Nephron progenitor cell (in vitro differentiated cells): ENCODE measurements at regions not wholly inside any gene's neighbourhood (a gene's known extent, or its start where the extent isn't known, plus 50 kb on each side); places are given as distances from the start of the nearest gene placed in this dataset.
"Not testable (repeated sequence)": the region's sequence is repeated elsewhere in the genome, so short reads cannot be mapped to it uniquely, and the experiment has no call there.

Source experiments
- DNase-seq: peaks from one replicate; pipeline ENCODE4 v3.0.0; 2021
- H3K27ac Mint-ChIP-seq: 2 replicates; pipeline ENCODE4 v1.8.0; 2021; ENCODE audit warnings: mild to moderate bottlenecking, moderate library complexity, mixed read lengths
- H3K27me3 Mint-ChIP-seq: 2 replicates; pipeline ENCODE4 v1.8.0; 2021; ENCODE audit warnings: mild to moderate bottlenecking, low read depth, mixed read lengths; ENCODE audit not compliant: poor library complexity
- H3K36me3 Mint-ChIP-seq: 2 replicates; pipeline ENCODE4 v1.8.0; 2021; ENCODE audit warnings: low read depth, mixed read lengths
- H3K4me1 Mint-ChIP-seq: 2 replicates; pipeline ENCODE4 v1.8.0; 2021; ENCODE audit warnings: mixed read lengths
- H3K4me3 Mint-ChIP-seq: 2 replicates; pipeline ENCODE4 v1.8.0; 2021; ENCODE audit warnings: mild to moderate bottlenecking, moderate library complexity, mixed read lengths
- H3K9me3 Mint-ChIP-seq: 2 replicates; pipeline ENCODE4 v1.8.0; 2021; ENCODE audit warnings: mild to moderate bottlenecking, moderate library complexity, mixed read lengths
- TF ChIP-seq, protein P1 (sequence below): fragments of 200-600 bp; sonication (generic); IDR thresholded peaks from 2 replicates; pipeline ENCODE4 v1.5.0; 2021; ENCODE audit warnings: antibody characterized with exemption

DNA sequence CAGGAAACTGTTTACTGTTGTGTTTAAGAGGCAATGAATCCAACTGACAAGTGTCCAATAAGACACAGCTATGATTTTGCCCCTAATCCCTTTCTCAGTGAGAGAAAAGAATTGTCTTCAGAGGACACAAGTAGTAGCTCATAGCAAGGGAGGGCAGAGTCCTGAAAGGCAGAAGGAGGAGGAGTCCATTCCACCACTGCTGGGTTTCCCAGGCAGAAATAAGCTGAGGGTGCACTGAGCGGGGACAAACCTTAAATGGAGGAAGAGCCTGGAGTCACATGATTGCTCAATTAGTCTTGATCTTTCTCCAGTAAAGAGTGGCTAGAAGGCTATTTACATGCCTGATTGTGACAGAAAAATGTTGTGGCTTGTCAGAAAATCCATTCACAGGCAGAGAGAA, 573.8 kb downstream of the POM121L12 start:
- DNase-seq: no peak
- Mint-ChIP-seq H3K27ac (no peak overlapping the region), H3K9me3 (no peaks in the 10 kb centered on the region), H3K4me1 (no peaks in the 10 kb centered on the region), H3K4me3 (no peak overlapping the region), H3K36me3 (no peaks in the 10 kb centered on the region), H3K27me3 (peaks cover 3% of the 10 kb centered on the region)
- TF ChIP-seq, protein P1, sequence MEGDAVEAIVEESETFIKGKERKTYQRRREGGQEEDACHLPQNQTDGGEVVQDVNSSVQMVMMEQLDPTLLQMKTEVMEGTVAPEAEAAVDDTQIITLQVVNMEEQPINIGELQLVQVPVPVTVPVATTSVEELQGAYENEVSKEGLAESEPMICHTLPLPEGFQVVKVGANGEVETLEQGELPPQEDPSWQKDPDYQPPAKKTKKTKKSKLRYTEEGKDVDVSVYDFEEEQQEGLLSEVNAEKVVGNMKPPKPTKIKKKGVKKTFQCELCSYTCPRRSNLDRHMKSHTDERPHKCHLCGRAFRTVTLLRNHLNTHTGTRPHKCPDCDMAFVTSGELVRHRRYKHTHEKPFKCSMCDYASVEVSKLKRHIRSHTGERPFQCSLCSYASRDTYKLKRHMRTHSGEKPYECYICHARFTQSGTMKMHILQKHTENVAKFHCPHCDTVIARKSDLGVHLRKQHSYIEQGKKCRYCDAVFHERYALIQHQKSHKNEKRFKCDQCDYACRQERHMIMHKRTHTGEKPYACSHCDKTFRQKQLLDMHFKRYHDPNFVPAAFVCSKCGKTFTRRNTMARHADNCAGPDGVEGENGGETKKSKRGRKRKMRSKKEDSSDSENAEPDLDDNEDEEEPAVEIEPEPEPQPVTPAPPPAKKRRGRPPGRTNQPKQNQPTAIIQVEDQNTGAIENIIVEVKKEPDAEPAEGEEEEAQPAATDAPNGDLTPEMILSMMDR: no peak

DNA sequence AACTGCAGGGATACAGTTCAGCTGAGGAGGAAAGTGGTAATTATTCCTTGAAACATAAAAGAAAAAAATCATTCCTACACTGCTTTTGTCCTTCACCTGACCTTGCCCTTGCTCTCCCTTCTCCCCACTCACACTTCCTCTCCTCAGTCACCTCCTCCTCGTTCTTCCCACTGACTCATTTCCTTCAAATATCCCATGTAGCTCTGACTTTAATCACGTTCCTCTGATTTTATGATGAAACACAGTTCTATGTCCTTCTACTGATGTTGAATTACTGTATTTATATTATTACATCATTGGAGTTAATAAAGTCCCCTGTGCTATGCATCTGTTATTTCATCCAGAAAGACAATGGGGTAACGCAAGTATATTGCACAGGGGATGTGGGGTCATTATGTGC, 575.6 kb downstream of the POM121L12 start:
- H3K27me3 Mint-ChIP-seq: no peaks in the 10 kb centered on the region
- H3K36me3 Mint-ChIP-seq: no peaks in the 10 kb centered on the region
- H3K4me3 Mint-ChIP-seq: no peak overlapping the region
- no peak overlapping the region for H3K27ac Mint-ChIP-seq
- H3K9me3 Mint-ChIP-seq: no peaks in the 10 kb centered on the region
- DNase-seq: no peak
- no peaks in the 10 kb centered on the region for H3K4me1 Mint-ChIP-seq
- TF ChIP-seq, protein P1: no peak

DNA sequence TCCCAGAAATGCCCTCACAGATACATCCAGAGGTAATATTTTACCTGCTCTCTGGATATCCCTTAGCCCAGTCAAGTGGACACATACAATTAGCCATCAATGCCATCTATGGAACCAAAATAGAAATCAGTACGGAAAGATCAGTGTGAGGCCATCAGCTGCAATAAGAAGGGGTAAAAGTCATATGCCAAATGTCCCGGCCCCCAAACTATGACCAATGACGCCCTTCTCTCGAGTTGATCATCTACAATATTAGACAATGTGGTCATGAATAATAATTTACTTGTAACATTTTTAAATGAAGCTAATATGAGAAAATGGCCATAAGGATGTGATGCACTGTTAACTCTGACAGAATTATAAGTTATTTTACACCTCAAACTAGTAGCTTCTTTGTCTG, 588.9 kb downstream of the POM121L12 start:
- DNase-seq: no peak
- peaks cover 8% of the 10 kb centered on the region for H3K27me3 Mint-ChIP-seq
- no peak overlapping the region for H3K27ac Mint-ChIP-seq
- TF ChIP-seq, protein P1: no peak
- H3K36me3 Mint-ChIP-seq: no peaks in the 10 kb centered on the region
- no peaks in the 10 kb centered on the region for H3K9me3 Mint-ChIP-seq
- no peaks in the 10 kb centered on the region for H3K4me1 Mint-ChIP-seq
- H3K4me3 Mint-ChIP-seq: no peak overlapping the region

DNA sequence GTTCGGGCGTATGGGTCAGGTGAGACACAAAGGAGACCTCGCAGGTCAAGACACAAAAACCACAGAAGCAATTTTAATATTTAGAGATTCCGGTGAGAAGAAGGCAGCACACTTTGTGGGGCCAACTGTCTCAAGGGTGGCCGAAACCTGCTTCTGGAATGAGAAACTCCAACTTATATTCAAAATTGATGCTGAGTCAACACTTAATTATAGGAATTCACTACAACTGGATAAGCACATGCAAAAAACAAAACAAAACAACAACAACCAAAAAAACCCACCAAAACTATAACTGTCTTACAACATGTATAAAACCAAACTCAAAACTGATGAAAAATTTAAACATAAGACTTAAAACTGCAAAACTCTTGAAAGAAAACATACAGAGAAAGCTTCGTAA, 593.3 kb downstream of the POM121L12 start:
- no peaks in the 10 kb centered on the region for H3K9me3 Mint-ChIP-seq
- TF ChIP-seq, protein P1: no peak
- no peaks in the 10 kb centered on the region for H3K4me1 Mint-ChIP-seq
- no peak overlapping the region for H3K27ac Mint-ChIP-seq
- peaks cover 5% of the 10 kb centered on the region for H3K27me3 Mint-ChIP-seq
- no peak overlapping the region for H3K4me3 Mint-ChIP-seq
- H3K36me3 Mint-ChIP-seq: no peaks in the 10 kb centered on the region
- no peak for DNase-seq

DNA sequence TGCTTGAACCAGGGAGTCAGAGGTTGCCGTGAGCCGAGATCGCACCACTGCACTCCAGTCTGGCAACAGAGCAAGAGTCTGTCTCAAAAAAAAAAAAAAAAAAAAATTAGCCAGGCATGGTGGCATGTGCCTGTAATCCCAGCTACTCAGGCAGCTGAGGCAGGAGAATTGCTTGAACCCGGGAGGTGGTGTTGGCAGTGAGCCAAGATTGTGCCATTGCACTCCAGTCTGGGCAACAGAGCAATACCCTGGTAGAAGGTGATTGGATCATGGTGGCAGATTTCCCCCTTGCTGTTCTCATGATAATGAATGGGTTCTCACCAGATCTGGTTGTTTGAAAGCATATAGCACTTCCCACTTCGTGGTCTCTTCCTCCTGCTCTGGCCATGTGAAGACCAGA, 599.8 kb downstream of the POM121L12 start:
- H3K4me1 Mint-ChIP-seq, H3K27me3 Mint-ChIP-seq, H3K27ac Mint-ChIP-seq, H3K4me3 Mint-ChIP-seq, H3K36me3 Mint-ChIP-seq, H3K9me3 Mint-ChIP-seq, DNase-seq: not testable (repeated sequence)

DNA sequence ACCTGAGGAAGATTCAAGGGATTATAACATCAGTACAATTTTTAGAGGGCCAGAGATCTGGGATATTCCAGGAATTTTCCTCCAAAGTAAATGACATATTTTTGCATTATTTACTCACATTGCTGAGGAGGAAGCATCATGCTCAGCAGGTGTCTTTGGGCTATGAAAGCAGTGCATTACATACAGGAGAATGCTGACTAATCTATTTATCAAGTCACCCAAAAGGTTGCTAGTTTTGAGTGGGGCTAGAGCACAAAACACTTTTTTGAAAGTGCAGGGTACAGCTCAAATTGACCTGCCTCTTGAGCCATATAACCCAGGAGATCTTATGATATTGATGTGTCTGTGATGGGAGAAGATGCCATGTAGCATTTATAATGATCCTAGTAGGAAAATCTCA, 603.1 kb downstream of the POM121L12 start:
- no peaks in the 10 kb centered on the region for H3K27me3 Mint-ChIP-seq
- H3K9me3 Mint-ChIP-seq: peaks cover 4% of the 10 kb centered on the region
- no peak for DNase-seq
- TF ChIP-seq, protein P1: no peak
- no peak overlapping the region for H3K27ac Mint-ChIP-seq
- H3K36me3 Mint-ChIP-seq: no peaks in the 10 kb centered on the region
- peaks cover 14% of the 10 kb centered on the region for H3K4me1 Mint-ChIP-seq
- no peak overlapping the region for H3K4me3 Mint-ChIP-seq
